Muscle of arm (tissue), 1 donor: ENCODE measurements at regions not wholly inside any gene's neighbourhood (a gene's known extent, or its start where the extent isn't known, plus 50 kb on each side); places are given as distances from the start of the nearest gene placed in this dataset.

Experiments used
- DNase-seq: peaks from one replicate; pipeline ENCODE4 v3.0.0-alpha.2; 2013

DNA sequence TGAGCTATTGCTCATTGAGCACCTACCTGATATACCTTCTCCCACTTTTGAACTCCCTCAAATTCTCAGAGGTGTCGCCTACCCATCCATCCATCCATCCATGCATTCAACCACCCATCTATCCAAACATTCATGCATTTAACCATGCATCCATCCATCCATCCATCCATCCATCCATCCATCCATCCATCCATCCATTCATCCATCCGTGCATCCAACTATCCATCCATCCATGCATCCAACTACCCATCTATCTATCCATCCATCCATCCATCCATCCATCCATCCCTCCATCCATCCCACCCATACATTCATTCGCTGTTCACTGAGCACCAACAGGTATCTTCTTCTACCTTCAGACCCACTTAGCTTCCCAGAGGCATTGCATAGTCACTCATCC is 342.8 kb downstream of the CTTN start:
- DNase-seq, result no peak

DNA sequence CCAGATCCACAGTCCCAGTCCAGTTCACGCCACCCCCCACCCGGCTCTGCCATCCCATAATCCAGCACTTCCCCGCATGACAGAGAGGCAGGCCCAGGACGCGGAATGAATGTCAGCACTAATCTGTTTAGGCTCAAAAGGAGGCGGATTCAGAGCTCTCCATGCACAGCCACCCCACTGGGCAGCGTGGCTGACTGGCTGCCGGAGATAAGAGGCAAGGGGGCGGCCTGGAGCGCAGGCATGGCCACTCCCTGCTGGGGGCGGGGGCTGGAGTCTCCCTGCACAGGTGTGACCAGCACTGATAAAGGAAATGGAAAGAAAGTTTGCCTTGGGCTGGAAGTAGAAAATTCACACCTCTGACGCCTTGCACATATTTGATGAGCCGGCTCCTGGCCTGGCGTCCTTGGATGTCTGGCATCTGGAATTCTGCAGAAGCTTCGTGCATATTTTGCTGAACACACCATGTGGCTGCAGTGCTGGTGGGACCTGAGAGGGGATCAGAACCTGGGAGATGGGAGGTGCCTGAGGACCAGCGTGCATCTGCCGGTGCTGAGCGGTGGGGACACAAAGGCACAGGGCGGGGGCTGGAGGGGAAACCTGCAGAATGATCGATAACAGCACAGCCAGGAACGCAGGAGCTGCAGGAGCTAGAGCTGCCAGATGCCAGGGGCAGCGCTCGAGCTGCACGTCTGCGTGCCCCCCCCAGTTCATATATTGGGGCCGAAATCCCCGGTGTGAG is 344.4 kb downstream of the CTTN start:
- DNase-seq, result no peak

DNA sequence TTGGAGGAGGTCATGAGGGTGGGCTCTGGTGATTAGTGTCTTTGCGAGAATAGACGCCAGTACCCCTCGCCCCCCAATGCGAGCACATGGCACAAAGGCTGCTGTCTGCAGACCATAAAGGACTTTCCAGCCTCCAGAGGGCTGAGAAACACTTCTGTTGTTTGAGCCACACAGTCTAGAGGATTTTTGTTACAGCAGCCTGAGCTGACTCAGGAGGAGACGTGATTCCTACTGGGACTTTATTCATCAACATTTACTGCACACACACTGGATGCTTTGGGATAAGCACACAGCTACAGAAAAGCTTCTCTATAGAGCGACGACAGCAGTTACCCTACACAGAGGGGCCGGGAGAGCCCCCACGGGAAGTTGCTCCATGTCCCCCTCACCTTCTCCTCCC is 345.0 kb downstream of the CTTN start:
- DNase-seq, result no peak

DNA sequence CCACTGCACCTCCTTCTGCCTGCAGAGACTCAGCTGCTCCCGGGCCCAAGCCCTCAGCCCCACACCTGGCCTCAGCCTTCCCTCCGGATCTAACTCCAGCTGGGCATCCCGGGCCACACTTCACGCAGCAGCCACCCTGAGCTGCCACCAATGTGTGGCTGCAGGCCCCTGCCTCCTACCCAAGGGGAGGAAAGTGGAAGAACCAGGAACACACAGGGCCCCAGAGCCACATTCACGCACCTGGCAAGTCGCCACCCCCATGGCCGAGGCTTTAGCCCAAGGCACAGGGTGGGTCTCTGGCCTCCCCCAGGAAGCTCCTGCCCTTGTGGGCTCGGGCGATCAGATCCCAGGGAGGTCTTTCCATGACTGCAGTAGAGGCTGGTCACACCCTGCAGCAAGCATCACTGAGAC is 345.6 kb downstream of the CTTN start:
- no peak for DNase-seq

DNA sequence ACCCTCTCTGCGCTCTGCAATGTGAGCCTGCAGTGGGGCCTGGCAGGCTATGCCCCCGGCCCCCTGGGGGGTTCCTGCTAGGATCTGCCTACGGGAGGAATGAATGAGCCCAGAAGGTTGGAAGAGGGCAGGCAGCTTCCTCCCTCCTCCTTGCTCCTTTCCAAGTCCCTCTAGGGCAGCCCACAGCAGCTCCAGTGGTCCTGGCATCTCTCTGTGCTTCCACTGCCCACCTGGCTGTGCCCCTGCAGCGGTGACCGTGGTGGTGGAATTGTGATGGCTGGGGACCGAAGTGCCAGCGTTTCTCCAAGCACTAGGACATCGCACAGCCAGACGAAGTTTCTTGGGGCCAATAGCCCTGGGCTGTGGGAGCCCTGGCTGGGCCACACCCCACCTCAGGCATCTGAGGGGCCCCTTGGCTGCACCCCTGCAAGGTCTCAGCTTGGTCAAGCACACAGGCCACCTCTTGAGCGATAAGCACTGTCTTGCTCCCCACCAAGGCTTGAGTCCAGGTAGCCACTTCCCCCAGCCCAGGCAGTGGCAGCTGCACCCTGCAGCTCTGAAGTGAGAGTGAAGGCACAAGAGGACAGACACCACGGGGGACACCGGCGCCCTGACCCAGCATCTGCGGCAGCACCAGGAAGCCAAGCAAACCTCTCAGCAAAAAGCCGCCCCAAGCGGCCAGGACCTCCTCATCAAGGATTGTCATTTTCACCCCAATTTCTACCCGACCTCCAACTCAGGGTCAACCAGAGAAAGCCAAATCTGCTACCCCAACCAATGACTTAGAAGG is 346.3 kb downstream of the CTTN start:
- no peak for DNase-seq

DNA sequence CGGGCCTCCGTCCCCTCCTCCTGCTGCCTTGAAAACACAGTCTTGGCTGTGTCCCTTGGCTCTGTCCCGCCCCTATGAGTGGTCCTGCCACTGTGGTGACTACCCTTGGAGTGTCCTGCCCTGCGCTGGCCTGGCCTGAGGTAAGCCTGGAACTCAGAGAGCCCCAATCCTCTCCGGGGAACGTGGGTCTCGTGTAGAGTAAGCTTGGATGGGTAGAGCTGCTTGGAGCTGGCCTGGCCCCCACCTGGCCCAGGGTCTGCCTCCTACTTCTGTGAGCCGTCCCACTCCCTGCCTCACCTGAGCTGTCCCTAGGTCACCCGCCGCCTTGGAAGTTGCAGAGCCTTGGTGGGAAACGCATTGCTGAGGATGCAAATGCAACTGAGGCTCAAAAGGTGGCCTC is 347.1 kb downstream of the CTTN start:
- no peak for DNase-seq

DNA sequence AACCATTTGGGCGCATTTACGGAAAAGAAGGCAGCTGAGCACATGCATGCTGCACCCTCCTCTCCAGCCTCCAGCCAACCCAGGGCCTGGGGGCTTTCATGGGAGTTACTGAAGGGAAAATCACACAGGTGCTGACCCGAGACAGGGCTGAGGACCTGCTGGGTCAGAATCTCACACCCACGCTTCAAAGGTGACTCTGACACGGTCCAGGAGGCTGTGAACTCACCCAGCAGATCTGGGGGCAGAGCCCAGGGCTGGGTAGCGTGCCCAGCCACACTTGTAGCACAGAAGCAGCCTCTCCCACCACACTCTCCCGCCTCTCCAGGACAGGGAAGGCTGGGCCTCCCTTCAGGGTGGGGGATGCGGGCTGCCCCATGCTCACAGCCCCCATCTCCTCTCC is 347.6 kb downstream of the CTTN start:
- no peak for DNase-seq

DNA sequence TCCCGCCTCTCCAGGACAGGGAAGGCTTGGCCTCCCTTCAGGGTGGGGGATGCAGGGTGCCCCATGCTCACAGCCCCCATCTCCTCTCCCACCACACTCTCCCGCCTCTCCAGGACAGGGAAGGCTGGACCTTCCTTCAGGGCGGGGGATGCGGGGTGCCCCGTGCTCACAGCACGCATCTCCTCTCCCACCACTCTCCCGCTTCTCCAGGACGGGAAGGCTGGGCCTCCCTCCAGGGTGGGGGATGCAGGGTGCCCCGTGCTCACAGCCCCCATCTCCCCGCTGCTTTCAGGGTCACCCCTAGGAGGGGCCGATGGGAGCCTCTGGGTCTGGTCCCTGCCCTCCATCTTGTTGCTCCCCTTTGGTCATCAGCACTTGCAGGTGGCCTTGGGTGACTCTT is 348.0 kb downstream of the CTTN start:
- DNase-seq, result no peak

DNA sequence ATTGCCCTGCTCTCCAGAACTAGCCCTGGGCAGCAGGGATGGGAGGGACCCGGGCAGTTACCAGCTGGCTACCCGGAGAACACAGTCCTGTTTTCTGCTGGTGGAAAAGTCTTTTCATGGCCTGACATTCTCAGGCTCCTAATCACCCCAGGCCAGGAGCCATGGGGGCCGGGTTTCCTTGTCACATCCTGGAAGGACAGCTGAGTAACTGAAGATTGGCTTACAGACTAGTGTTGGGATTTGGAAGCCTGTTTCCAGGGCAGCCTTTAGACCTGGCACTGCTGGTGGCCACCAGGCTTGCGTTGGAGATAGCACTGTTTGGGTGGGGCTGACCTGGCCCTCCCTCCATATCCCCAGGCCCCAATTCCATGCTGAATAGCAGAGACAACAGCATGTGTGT is 349.0 kb downstream of the CTTN start:
- DNase-seq, result no peak

DNA sequence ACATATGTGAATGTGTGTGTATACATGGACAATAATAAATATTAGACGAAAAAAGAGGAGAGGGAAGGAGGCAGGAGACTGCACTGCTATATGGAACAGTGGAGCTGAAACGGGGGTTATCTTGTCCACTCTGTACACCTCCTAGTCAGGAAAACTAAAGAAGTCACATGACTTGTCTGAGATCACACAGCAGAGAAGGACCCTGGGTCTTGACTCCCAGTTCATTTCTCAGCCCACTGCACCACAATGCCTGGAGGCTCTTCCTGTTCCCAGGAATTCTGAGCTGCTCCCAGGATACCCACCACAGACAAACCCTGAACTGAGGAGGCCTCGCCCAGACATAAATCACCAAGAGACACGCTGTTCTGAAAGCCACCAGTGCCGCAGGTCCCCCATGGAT is 349.6 kb downstream of the CTTN start:
- no peak for DNase-seq

DNA sequence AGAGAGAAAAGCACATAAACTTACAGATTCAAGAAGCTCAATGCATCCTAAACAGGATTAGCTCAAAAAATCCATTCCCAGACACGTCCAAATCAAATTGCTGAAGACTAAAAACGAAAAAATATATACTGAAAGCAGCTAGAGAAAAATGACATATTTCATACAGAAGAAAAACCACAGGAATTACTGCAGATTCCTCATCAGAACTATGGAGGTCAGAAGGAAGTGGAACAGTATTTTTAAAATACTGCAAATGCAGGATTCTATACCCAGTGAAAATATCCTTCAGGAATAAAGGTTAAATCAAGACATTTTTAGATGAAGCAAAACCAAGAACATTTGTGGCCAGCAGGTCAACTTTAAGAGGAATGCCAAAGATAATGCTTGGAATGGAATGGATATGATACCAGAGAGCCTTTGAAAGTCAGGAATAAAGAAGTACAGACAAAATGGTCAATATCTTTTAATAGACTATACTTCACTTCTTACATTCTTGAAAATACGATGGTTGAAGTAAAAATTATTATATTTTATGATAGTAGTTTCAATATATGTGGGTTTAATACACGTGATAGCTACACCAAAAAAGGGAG is 352.9 kb downstream of the CTTN start:
- DNase-seq, result no peak

DNA sequence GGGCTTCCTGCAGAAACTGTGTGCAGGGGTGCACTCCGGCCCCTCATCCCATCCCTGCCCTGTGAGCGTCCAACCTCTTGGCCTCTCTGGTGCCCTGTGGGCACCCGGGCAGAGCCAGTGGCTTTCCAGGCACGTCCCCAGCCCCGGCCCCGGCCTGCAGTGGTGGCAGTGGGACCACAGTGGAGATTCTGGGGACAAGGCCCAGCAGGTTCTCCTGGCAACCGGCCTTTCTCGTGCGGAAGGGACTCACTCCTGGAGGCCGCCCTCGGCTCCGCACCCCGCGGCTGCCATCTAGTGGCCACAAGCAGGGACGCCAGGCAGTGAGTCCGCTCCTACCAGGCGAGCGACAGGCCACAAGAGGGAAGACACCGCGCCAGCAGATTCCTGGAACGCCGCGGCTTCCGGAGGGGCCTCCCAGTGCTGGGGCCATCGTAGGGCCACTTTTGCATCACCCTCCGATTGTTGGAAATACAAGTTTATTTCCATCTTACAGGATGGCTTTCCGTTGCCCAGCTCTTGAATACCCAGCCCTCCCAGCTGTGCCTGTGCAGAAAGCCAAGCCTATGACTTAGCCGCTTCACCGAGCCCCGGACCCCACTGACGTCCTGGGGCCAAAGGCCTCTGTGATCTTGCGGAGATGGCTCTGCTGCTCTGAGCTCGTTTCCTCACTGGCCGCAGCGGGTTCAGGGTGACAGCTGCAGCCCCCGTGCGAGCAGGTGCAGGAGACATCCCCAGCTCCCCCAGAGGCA is 357.3 kb downstream of the CTTN start:
- DNase-seq, result peak; percentile 69

DNA sequence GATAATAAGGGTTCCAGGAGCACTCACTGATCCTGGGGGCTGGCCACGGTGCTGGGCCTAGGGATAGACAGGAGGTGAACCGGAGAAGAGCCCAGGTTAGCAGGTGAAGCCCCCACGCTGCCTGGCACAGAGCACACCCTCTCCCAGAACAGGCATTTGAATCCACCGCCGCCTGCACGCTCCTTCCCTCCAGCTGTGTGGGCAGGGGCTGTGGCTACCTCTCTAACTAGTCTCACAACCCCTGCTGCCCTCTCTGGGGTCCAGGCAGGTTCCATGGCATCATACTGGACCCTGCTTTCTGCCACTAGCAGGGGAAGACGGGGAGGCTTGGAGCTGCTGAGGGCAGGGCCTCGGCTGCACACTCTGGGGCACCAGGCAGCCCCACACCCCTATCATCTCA is 358.0 kb downstream of the CTTN start:
- DNase-seq, result no peak

DNA sequence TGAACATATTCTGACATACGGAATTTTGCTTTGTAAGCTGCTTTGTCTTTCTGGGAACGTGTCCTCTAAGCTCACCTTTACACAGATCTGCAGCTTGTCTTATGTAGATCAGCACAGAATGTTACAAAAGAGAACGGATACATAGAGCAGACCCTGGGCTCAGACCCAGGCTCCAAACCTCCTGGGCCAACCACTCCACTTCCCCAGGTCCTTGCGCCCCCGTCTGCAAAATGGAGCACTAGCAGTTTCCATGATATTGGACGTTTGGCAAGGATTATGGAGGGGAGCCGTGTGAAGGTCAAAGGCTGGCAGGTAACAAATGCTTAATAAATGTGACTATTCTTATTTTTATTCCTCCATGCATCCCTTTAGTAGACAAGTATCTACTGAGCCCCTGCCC is 358.4 kb downstream of the CTTN start:
- DNase-seq, result no peak

DNA sequence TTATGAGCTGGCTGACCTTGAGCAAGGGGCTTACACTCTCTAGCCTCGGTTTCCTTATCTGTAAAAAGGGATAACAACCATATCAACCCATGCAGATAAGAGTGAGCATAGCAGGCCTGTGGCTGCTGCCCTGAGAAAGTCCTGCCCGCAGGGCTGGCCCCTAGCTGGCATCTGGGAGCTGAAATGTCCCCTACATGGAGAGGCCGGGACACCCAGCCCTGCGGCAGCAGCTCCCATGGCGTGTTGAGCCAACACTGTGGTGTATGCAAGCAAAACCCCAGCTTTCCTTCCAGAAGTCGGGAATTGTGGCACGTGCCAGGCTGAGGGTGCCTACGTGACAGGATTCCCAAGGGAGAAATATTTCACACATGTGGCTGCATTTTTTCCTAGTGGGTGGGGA is 358.9 kb downstream of the CTTN start:
- DNase-seq, result no peak

DNA sequence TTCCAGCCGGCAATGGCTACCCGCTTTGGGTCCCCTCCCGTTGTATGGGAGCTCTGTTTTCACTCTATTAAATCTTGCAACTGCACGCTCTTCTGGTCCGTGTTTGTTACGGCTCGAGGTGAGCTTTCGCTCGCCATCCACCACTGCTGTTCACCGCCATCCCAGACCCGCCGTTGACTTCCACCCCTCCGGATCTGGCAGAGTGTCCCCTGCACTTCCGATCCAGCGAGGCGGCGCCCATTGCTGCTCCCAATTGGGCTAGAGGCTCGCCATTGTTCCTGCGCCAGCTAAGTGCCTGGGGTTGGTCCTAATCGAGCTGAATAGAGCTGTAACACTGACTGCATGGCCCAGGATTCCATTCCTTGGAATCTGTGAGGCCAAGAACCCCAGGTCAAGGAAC is 359.9 kb downstream of the CTTN start:
- no peak for DNase-seq

DNA sequence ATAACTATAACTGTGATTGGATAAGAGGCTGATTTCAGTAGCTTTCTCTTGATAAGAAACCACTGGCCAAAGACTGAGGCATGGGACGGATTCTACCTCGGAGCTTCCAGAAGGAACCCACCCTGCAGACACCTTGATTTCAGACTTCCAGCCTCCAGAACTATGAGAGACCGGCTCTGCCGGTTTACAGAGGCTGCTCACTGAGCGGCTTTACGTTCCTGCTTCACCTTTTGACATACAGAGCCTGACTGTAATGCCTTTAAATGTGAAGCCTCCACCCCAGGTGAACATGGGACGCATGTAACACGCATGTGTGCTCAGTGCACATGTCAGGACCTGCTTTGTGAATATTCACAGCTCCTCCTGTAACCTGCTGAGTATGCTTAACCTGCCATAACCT is 361.5 kb downstream of the CTTN start:
- DNase-seq, result no peak

DNA sequence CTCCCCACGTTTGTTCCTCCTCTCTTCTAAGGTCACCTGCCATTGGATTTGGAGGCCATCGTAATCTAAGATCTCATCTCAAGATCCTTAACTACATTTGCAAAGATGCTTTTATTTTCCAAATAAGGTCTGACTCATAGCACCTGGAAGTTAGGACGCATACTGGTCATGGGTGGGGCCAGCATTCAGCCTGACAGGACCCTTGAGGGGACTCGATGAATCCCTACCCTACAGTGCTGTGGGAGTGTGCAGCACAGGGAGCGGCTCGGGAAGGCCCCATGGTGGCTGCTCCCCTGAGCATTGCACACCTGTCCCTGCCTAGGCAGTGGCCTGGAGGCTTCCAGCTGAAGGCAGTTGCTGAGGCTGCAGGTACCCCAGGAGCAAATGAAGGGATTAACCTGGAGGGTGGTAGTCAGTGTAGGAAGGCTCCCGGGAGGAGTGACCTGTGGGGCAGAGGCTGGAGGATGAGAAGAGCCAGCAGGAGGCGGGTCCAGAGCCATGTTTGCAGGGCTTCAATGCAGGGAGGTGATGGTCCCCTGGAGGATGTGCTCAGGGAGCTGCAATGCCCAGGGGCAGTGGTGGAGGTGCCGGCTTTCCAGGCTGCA is 362.2 kb downstream of the CTTN start:
- no peak for DNase-seq

DNA sequence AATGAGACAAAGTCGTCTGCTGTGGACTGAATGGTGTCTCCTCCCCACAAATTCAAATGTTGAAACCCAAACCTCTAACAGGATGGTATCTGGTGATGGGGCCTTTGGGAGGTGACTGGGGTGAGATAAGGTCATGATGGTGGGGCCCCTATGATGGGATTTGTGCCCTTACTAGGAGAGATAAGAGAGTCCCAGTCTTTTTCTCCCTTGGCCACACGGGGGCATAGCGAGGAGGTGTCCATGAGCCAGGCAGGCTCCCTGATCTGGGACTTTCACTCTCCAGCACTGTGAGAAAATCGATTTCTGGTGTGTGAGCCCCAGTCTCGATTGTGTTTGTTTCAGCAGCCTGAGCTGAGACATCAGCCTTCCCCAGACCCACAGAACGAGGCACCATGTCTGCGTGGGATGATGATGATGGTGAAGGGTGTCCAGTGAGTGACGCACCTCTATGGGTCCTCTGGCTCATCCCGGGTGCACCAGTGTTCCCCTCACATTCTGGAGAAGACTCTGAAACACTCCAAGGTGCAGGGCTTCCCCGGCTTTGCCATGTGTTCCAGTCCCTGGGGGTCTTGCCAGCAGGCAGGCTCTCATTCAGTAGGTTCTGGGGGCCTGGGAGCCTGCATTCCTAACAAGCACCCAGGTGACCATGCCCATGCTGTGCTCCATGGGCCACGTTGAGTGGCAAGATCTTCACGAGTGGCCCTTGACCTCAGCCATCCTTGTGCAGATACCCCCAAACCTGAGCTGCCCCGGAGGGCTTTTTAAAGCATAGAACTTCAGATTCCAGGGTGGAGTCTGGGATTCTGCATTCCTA is 363.0 kb downstream of the CTTN start:
- no peak for DNase-seq

DNA sequence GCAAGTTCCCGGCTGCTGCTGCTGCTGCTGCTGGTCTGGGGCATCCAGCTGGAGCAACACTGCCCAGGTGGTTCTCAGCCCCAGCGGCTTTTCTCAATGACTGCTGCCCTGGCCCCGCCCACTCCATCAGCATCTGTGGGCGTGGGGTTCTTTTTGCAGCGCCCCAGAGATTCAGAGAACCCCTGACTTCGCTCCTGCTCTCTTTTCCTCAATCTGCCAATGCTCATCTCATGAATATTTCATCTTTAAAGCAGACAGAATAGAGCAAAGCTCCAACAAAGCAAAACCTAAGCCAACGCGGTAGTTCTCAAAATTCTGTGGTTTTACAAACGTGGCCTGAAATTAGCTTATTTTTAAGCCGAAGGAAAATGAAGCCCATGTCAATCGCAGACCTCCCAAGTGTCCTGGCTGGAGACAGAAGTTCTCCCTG is 363.6 kb downstream of the CTTN start:
- no peak for DNase-seq

DNA sequence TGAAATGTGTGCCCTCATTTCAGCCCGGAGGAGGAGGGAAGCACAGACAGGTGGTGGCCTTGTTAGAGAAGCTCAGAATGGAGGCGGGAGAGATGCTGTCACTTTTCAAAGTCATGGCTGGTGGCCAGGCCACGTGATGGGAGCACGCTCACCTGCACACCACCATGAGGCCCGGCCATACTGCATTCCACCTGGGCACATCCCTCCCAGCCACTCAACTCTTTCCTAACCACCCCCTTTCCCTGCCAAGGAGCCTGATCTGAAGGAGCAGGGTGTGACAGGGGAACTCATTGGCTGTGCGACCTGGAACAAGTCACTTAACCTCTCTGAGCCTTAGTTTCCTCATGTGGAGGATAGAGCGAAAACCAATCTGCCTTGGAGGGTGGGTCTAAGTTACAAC is 364.5 kb downstream of the CTTN start:
- DNase-seq, result no peak
